ENCODE measurements at regions not wholly inside any gene's neighbourhood (a gene's known extent, or its start where the extent isn't known, plus 50 kb on each side); places are given as distances from the start of the nearest gene placed in this dataset.

- TF ChIP-seq CTCF (IDR thresholded peaks at IDR 0.05) = no peak
Observed at GRCh38 chr13:63092456-63092855, 1676.8 kb upstream of the PCDH20 start.

- no peak for TF ChIP-seq CTCF (IDR thresholded peaks at IDR 0.05)
Observed at GRCh38 chr13:63090524-63090923, 1674.9 kb upstream of the PCDH20 start.

GRCh38 chr13:63088226-63088625, 1672.6 kb upstream of the PCDH20 start:
- no peak for TF ChIP-seq CTCF (IDR thresholded peaks at IDR 0.05)

- no peak for TF ChIP-seq CTCF (IDR thresholded peaks at IDR 0.05)
Observed at GRCh38 chr13:63086286-63086685, 1670.6 kb upstream of the PCDH20 start.

GRCh38 chr13:63085851-63086250, 1670.2 kb upstream of the PCDH20 start:
- no peak for TF ChIP-seq CTCF (IDR thresholded peaks at IDR 0.05)

- no peak for TF ChIP-seq CTCF (IDR thresholded peaks at IDR 0.05)
Observed at GRCh38 chr13:63081400-63082014, 1665.9 kb upstream of the PCDH20 start.

- no peak for TF ChIP-seq CTCF (IDR thresholded peaks at IDR 0.05)
Observed at GRCh38 chr13:63075126-63075525, 1659.5 kb upstream of the PCDH20 start.

- TF ChIP-seq CTCF (IDR thresholded peaks at IDR 0.05) = no peak
Observed at GRCh38 chr13:63050287-63050686, 1634.6 kb upstream of the PCDH20 start.

All from LNCAP (cell line).